Ishikawa (cell line): ENCODE measurements at regions not wholly inside any gene's neighbourhood (a gene's known extent, or its start where the extent isn't known, plus 50 kb on each side); places are given as distances from the start of the nearest gene placed in this dataset.

Experiments used
- CEBPB ChIP-seq: IDR thresholded peaks from 2 replicates; pipeline ENCODE4 v1.6.1; 2012
- CREB1 ChIP-seq: IDR thresholded peaks from 2 replicates; pipeline ENCODE4 v1.6.1; 2012; ENCODE audit warnings: low read depth
- EGR1 ChIP-seq: IDR thresholded peaks from 2 replicates; pipeline ENCODE4 v1.6.1; 2012
- EP300 ChIP-seq: IDR thresholded peaks from 2 replicates; pipeline ENCODE4 v1.6.1; 2012; ENCODE audit warnings: borderline replicate concordance
- FOXM1 ChIP-seq: IDR thresholded peaks from 2 replicates; pipeline ENCODE4 v1.6.1; 2012; ENCODE audit warnings: low read depth, borderline replicate concordance
- NFIC ChIP-seq: IDR thresholded peaks from 2 replicates; pipeline ENCODE4 v1.6.1; 2012
- RAD21 ChIP-seq: IDR thresholded peaks from 2 replicates; pipeline ENCODE4 v1.6.1; 2012; ENCODE audit warnings: low read depth
- REST ChIP-seq: IDR thresholded peaks from 2 replicates; pipeline ENCODE4 v1.6.1; 2012; ENCODE audit warnings: low read depth, mild to moderate bottlenecking
- TAF1 ChIP-seq: IDR thresholded peaks from 2 replicates; pipeline ENCODE4 v1.6.1; 2012; ENCODE audit warnings: low read depth, mild to moderate bottlenecking
- TCF12 ChIP-seq: IDR thresholded peaks from 2 replicates; pipeline ENCODE4 v1.6.1; 2012; ENCODE audit warnings: low read depth
- TEAD4 ChIP-seq: IDR thresholded peaks from 2 replicates; pipeline ENCODE4 v1.6.1; 2012
- USF1 ChIP-seq: IDR thresholded peaks from 2 replicates; pipeline ENCODE4 v1.6.1; 2012
- YY1 ChIP-seq: IDR thresholded peaks from 2 replicates; pipeline ENCODE4 v1.6.1; 2012; ENCODE audit warnings: low read depth
- ZBTB7A ChIP-seq: IDR thresholded peaks from 2 replicates; pipeline ENCODE4 v1.6.1; 2012; ENCODE audit warnings: low read depth
- TF ChIP-seq, protein P1 (sequence below): IDR thresholded peaks from 2 replicates; pipeline ENCODE4 v1.6.1; 2012

- TF ChIP-seq TCF12 (no peak), NFIC (no peak), TAF1 (no peak), REST (no peak), CEBPB (no peak), CREB1 (no peak), FOXM1 (no peak), YY1 (no peak), USF1 (no peak), EGR1 (no peak), EP300 (no peak), RAD21 (no peak), ZBTB7A (no peak), TEAD4 (no peak)
- TF ChIP-seq, protein P1, sequence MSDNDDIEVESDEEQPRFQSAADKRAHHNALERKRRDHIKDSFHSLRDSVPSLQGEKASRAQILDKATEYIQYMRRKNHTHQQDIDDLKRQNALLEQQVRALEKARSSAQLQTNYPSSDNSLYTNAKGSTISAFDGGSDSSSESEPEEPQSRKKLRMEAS = no peak
These were observed 51.9 kb upstream of the EXOC2 start for GRCh38 chr6:744666-745353.

GRCh38 chr6:743320-744096 lies 50.6 kb upstream of the EXOC2 start:
- TF ChIP-seq CREB1 (no peak), ZBTB7A (no peak), EGR1 (no peak), TAF1 (no peak), YY1 (no peak), TCF12 (no peak), REST (no peak), NFIC (no peak), RAD21 (no peak), CEBPB (no peak), FOXM1 (no peak), TEAD4 (no peak), EP300 (no peak), USF1 (no peak)
- TF ChIP-seq, protein P1 = no peak
